Psoas muscle (tissue), 7 donors: ENCODE measurements at regions not wholly inside any gene's neighbourhood (a gene's known extent, or its start where the extent isn't known, plus 50 kb on each side); places are given as distances from the start of the nearest gene placed in this dataset.

Experiments used
- ATAC-seq, 4 donors: fragments of 200-7000 bp; cut with Tn5 transposase; one replicate each; pipeline ENCODE4 v1.9.1; 2020; ENCODE audit warnings: moderate library complexity in 3 of 4, mild to moderate bottlenecking in 2 of 4
- DNase-seq, 2 donors: peaks; one replicate each; pipeline ENCODE4 v3.0.0-alpha.2; 2020
- H3K27ac ChIP-seq: fragments of 200-600 bp; one replicate; pipeline ENCODE4 v1.8.0; 2022
- H3K27me3 ChIP-seq, 3 donors: fragments of 200-600 bp in 1 of 3; one replicate each; pipeline versions ENCODE4 v1.6.1 to v1.8.0; 2013 to 2022; ENCODE audit warnings: low read length in 2 of 3, mild to moderate bottlenecking in 2 of 3, moderate library complexity in 1 of 3; ENCODE audit not compliant: insufficient read depth in 3 of 3
- H3K36me3 ChIP-seq, 2 donors: fragments of 200-600 bp in 1 of 2; one replicate each; pipeline versions ENCODE4 v1.6.1 to v1.8.0; 2013 to 2022; ENCODE audit warnings: low read depth in 1 of 2, mild to moderate bottlenecking in 1 of 2, moderate library complexity in 1 of 2; ENCODE audit not compliant: insufficient read depth in 1 of 2
- H3K4me1 ChIP-seq: fragments of 200-600 bp; one replicate; pipeline ENCODE4 v1.8.0; 2022
- H3K4me3 ChIP-seq: fragments of 200-600 bp; one replicate; pipeline ENCODE4 v1.8.0; 2022; ENCODE audit warnings: mild to moderate bottlenecking
- H3K9me3 ChIP-seq: fragments of 200-600 bp; one replicate; pipeline ENCODE4 v1.8.0; 2022
- CTCF ChIP-seq: fragments of 200-600 bp; IDR thresholded peaks from one replicate; pipeline ENCODE4 v1.8.0; 2022; ENCODE audit warnings: antibody characterized with exemption
- WGBS, 3 donors: extraction: QIAGEN DNeasy Blood & Tissue Kit; methylation state at CpG; one replicate each; pipeline versions ENCODE4 v1.1.6 to v1.1.7; 2013; 5-methylcytosine and 5-hydroxymethylcytosine counted together
- intact Hi-C, 2 donors: fragments of 100-400 bp; cut with DNase I; formaldehyde crosslinking; loops; one replicate each; pipeline versions ENCODE4 v1.11.0 to v1.14.2; 2022
- donor health status: healthy with polysubstance abuse.
- donor health status: DM: no; HTN: no; CAD: no; lungs with moderate emphysema.
- donor health status: Bipolar disorder and iron deficiency.
- donor health status: healthy.
- donor health status: DM: yes; HTN: yes; CAD: no.
- donor health status: DM: no; HTN: no; CAD: no.
- donor health status: DM: yes; HTN: yes; CAD: no.

GRCh38 chr2:65485839-65486238, 53.4 kb upstream of the SPRED2 start:
- no peaks in the 10 kb centered on the region for H3K36me3 ChIP-seq
- TF ChIP-seq CTCF: no peak
- ATAC-seq (no peak), DNase-seq (no peak)
- no peaks in the 10 kb centered on the region for H3K27me3 ChIP-seq
- 90 to 91% (median 91%) methylated on average over 5 of the region's 5 CpGs for WGBS, 3 donors
- no peaks in the 10 kb centered on the region for H3K4me1 ChIP-seq
- intact Hi-C loops: no loop called here
- no peak overlapping the region for H3K27ac ChIP-seq
- no peaks in the 10 kb centered on the region for H3K9me3 ChIP-seq
- no peak overlapping the region for H3K4me3 ChIP-seq

GRCh38 chr2:65483763-65484162, 51.4 kb upstream of the SPRED2 start:
- no peak for ATAC-seq
- Histone ChIP-seq H3K9me3 (no peaks in the 10 kb centered on the region), H3K4me1 (no peaks in the 10 kb centered on the region), H3K4me3 (no peak overlapping the region), H3K36me3 (no peaks in the 10 kb centered on the region), H3K27me3 (no peaks in the 10 kb centered on the region), H3K27ac (no peak overlapping the region)
- no peak for DNase-seq
- WGBS, 3 donors: 78 to 85% (median 80%) methylated on average over 4 of the region's 4 CpGs
- TF ChIP-seq CTCF: no peak
- intact Hi-C loops: no loop called here

- DNase-seq: no peak
- Histone ChIP-seq H3K27me3 (no peaks in the 10 kb centered on the region), H3K4me1 (no peaks in the 10 kb centered on the region), H3K27ac (no peak overlapping the region), H3K4me3 (no peak overlapping the region), H3K9me3 (no peaks in the 10 kb centered on the region), H3K36me3 (no peaks in the 10 kb centered on the region)
- no peak for ATAC-seq
- WGBS, 3 donors: 88 to 90% (median 89%) methylated on average over 3 of the region's 3 CpGs
- no peak for TF ChIP-seq CTCF
- intact Hi-C loops: no loop called here
These were observed 50.6 kb upstream of the SPRED2 start for GRCh38 chr2:65482971-65483370.
